ENCODE measurements at regions not wholly inside any gene's neighbourhood (a gene's known extent, or its start where the extent isn't known, plus 50 kb on each side); places are given as distances from the start of the nearest gene placed in this dataset.
A peak's percentile ranks its signal among the peaks of the same experiment; 100 is the strongest.
"Not testable (repeated sequence)": the region's sequence is repeated elsewhere in the genome, so short reads cannot be mapped to it uniquely, and the experiment has no call there.

GRCh38 chr4:164350061-164350460 is 403.9 kb upstream of the SMIM31 start:
- DNase-seq: no peak

GRCh38 chr4:164350716-164351115 is 403.2 kb upstream of the SMIM31 start:
- DNase-seq: not testable (repeated sequence)

DNA sequence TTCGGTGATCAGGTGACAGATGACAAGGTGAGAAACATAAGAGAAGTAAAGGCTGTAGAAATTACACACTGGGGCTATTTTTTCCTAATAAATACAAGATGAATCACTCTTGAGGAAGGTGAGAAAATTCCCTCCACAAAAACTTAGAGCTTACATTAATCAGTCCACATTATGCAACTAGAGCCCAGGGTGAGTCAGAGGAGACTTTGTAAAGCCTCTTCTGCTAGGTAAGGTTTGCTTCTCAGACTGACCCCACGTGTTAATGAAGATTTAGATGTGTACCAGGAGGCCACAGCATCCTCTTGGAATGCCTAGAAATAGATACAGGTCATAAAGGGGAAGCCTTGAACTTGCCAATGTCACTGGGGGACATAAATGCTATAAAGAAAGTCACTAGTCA is 396.0 kb upstream of the SMIM31 start:
- DNase-seq: no peak

DNA sequence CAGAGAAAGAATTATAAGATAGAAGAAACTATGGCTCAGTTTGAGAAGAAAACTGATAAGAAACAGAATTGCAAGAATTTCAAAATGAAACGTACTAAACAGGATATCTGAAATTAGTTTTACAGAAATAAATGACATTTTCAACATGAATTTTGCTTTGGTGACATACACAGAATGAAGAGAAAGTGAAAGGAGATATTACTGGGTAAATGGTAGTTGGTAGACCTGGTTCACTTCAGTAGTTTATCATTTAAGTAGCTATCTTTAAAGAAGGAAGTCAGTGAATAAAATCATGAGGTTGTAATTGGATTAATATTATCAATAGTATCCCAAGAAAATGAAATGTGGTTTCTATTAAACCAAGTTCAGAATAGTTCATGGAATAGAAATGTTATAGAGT is 395.5 kb upstream of the SMIM31 start:
- DNase-seq: no peak

- DNase-seq: no peak
Observed at GRCh38 chr4:164359881-164360280, 394.1 kb upstream of the SMIM31 start.

- DNase-seq: no peak
Observed at GRCh38 chr4:164368894-164369293, 385.0 kb upstream of the SMIM31 start.

DNA sequence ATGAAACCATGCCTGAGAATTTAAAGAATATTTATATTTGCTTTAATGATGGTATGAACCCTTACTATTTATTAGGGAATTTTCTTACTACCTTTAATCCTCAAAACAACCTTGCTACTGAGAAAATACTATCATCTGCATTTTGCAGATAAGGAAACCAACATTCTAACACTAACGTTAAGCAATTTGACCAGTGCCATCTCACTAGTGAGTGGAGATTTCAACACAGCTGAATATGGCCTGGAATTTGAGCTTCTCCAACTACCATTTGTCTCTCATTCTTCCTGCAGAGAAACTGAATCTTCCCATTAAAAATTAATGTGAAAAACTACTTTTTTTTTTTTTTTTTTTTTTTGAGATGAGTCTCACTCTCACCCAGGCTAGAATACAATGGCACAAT is 380.9 kb upstream of the SMIM31 start:
- no peak for DNase-seq

GRCh38 chr4:164377277-164377676 is 376.7 kb upstream of the SMIM31 start:
- DNase-seq: no peak

GRCh38 chr4:164378361-164378760 is 375.6 kb upstream of the SMIM31 start:
- DNase-seq: no peak

DNA sequence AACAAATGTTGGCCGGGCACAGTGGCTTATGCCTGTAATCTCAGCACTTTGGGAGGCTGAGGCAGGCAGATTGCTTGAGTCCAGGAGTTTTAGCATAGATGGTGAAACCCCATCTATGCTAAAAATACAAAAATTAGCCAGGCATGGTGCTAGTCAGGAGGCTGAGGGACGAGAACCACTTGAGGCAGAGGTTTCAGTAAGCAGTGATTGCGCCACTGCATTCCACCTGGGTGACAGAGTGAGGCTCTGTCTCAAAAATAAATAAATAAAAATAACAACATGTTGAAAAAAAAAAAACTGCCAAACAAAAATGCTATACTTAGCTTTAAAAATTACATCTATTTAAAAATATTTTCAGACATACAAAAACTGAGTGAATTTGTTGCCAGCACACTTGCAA is 374.2 kb upstream of the SMIM31 start:
- DNase-seq: no peak

GRCh38 chr4:164381859-164382258 is 372.1 kb upstream of the SMIM31 start:
- DNase-seq: no peak

DNA sequence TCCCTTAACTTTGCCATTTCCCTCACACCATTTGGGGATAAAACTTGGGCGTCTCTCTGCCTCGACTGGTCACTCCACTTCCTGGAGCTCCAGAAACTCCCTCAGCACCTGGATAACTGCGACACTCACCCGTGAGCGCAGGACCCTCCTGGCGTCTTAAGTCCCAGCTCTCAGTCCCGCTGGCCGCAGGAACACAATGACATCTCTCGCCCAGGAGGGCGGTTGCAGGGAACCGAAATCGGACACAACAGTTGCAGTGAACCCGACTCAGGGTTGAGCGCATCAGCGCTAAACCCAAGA is 370.9 kb upstream of the SMIM31 start:
- DNase-seq: no peak

DNA sequence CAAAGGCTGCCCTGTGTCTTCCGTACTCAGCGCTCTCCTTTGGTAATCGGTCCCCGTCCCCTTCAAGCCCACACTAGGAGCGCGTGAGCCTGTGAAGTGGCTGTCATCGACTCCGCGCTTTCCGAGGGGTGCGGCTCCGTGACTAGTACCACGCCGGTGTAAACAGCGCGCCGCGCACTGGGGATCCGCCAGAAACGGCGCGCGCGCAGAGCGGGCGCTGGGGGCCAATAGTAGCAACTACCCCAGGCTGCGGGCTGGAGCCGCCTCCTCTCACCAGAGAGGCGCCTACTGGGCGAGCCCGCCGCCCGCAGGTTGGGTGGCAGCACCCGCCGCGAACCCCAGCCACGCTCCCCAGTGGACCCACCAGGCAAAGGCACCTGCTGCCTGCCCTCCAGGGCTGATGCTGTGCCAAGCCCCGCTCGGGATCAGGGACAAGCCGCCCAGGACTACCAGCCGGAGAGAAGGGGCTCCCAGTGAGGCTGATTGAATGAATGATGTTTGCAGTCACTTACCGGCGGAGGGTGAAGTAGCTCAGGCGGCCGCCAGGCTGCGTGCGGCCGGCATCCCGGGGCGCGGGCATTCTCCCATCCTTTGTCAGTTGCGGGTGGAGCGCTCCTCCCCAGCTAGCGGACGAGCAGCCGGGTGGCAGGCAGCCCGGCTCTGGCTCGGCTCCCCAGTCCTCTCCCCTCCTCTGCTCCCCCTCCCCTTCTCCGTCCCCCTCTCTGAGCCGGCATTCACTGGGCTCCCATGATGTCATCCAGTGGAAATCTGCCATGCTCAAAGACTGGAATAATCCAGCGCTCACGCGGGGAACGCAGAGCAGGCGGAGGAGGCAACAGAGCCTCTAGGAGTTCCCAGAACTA is 370.3 kb upstream of the SMIM31 start:
- DNase-seq: peak in 1 of 5 experiments; percentile 3

DNA sequence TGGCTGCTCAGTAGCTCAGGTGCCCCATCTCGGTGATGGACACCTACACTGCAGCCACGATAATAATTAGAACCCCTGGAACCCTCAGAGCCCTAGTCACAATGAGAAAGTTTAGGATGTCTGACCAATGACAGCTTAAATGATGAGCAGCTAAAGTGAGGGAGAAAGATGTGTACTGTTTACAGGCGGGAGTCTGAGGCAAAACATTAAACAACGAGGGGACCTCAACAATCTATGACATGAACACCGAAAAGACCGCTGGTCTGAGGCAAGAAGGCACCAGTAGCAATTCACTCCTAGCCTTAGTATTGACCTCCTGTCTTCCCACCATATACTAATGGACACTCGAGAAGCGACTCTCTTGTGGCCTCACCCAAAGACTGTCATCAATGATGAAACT is 369.5 kb upstream of the SMIM31 start:
- DNase-seq: no peak

DNA sequence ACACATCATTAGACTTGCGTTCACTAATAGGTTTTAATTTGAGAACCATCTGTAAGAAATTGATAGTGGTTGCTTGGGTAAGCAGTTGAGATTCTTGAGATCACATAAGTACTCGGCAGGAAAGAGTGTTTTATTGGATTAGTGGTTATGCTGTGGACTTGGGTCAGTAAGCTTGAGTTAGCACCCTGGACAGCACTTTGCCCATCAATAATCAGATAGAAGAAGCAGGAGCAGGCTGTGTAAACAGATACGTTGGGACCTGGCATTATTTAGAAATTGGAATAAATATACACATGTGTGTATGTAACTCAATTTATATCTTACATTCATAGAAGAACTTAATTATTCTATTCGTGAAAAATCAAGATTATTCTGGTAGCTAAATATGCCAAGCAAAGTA is 357.5 kb upstream of the SMIM31 start:
- DNase-seq: no peak

GRCh38 chr4:164402554-164402953 is 351.4 kb upstream of the SMIM31 start:
- no peak for DNase-seq

- no peak for DNase-seq
Observed at GRCh38 chr4:164405774-164406173, 348.2 kb upstream of the SMIM31 start.

DNA sequence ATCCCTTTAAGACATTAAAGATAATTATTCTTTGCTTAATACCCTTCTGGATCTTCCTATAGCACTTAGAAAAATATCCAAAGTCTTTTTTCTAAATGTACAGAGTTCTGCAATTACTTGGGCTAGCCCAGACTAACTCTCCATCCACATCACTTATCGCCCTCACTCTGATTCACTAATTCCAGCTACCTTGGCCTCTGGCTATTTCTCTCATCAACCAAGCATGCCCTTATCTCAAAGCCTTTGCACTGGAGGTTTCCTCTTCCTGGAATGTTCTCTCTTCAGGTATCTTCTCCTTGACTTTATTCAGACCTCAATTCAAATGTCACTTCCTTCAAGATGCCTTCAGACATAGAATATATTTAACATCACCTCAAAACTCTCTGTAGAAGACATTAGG is 345.1 kb upstream of the SMIM31 start:
- DNase-seq: no peak

- DNase-seq: no peak
Observed at GRCh38 chr4:164410401-164410800, 343.5 kb upstream of the SMIM31 start.

- no peak for DNase-seq
Observed at GRCh38 chr4:164412246-164412645, 341.7 kb upstream of the SMIM31 start.

DNA sequence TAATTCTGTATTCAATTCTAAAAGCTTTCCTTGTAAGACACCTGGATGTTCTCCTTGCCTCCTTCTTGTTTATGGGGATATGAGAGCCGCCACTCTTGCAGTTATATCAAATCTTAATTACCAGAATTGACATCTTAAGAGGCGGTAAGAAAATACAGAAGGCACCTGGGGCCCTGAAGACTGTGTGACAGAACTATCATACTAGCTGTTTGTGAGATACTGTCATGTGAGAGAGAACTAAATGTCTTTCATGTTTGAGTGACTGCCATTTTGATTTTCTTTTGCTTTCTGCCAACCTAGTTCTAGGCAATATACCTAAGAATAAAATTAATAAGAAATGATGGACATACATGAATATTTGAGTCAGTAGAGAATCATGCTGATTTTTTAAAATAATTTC is 340.2 kb upstream of the SMIM31 start:
- no peak for DNase-seq

GRCh38 chr4:164423819-164424218 is 330.1 kb upstream of the SMIM31 start:
- DNase-seq: no peak

DNA sequence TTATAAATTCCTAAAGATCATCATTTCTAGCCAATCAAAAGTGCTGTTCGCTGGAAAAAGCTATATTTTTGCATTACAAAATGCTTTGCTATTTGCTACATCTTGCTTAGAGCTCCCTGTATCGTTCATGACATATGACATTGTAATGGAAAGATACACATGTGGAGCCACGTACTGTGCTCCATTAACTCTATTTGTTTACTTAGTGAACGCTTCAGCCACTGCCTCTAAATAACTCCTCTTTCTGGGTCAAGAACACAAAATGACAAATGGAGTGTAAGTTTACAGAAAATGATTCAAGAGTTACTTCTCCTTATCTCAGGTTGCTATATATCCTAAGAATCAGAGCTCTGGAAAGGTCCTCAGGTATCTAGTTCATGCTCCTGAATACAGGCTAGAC is 329.1 kb upstream of the SMIM31 start:
- DNase-seq: no peak

DNA sequence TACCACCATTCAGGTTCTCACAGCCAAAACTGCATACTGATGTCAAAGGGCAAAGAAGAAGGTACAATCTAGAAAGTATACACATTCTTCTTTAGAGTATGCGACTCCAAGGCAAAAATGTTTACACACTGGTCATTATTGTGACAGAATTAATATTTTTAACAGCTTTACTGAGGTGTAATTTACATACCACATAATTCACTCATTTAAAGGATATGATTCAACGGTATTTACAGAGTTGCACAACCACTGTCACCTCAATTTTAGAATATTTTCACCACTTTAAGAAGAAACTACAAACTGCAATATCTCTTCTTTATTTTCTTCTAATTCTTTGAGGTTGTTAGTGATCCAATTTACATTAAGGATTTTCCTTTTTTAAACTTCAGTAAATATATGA is 325.4 kb upstream of the SMIM31 start:
- DNase-seq: no peak

DNA sequence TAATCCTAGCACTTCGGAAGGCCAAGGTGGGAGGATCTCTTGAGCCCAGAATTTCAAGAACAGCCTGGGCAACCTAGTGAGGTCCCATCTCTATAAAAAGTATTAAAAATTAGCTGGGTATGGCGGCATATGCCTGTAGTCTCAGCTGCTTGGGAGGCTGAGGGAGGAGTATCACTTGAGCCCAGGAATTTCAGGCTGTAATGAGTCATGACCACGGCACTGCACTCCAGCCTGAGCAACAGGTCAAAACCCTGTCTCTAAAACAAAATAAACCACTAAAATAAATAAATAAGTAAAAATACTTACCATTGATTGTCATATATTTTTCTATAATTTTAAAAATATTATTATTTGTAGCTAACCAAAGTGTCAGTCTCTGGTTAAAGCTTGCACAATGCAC is 315.6 kb upstream of the SMIM31 start:
- no peak for DNase-seq

All from T-helper 2 cell (primary cell).